Colonic mucosa (tissue), 4 donors: ENCODE measurements at regions not wholly inside any gene's neighbourhood (a gene's known extent, or its start where the extent isn't known, plus 50 kb on each side); places are given as distances from the start of the nearest gene placed in this dataset.

Experiments used
- DNase-seq: peaks from one replicate; pipeline ENCODE4 v3.0.0-alpha.2; 2020
- H3K27ac ChIP-seq: fragments of 200-600 bp; one replicate; pipeline ENCODE4 v1.8.0; 2021
- H3K27me3 ChIP-seq: fragments of 200-600 bp; one replicate; pipeline ENCODE4 v1.8.0; 2021
- H3K36me3 ChIP-seq: fragments of 200-600 bp; one replicate; pipeline ENCODE4 v1.8.0; 2021
- H3K4me1 ChIP-seq: fragments of 200-600 bp; one replicate; pipeline ENCODE4 v1.8.0; 2021; ENCODE audit warnings: mild to moderate bottlenecking
- H3K4me3 ChIP-seq: fragments of 200-600 bp; one replicate; pipeline ENCODE4 v1.8.0; 2021
- H3K9ac ChIP-seq, 2 donors: one replicate each; pipeline ENCODE4 v1.7.0; 2013; ENCODE audit warnings: control low read depth in 2 of 2, low read depth in 2 of 2, low read length in 2 of 2
- H3K9me3 ChIP-seq: fragments of 200-600 bp; one replicate; pipeline ENCODE4 v1.8.0; 2021
- intact Hi-C: fragments of 100-400 bp; cut with DNase I; formaldehyde crosslinking; loops from one replicate; pipeline ENCODE4 v1.14.1; 2022
- TF ChIP-seq, protein P1 (sequence below): fragments of 200-600 bp; IDR thresholded peaks from one replicate; pipeline ENCODE4 v1.8.0; 2022; ENCODE audit warnings: antibody characterized with exemption, mild to moderate bottlenecking
- donor health status: healthy.
- donor health status: DM: no; HTN: no; CAD: no.
- donor health status: DM: no; HTN: no; CAD: no.

GRCh38 chr4:11130195-11130970, 298.3 kb downstream of the HS3ST1 start:
- no peak overlapping the region for H3K4me3 ChIP-seq
- intact Hi-C loops = no loop called here
- H3K27ac ChIP-seq = no peak overlapping the region
- H3K9me3 ChIP-seq = no peaks in the 10 kb centered on the region
- no peaks in the 10 kb centered on the region for H3K4me1 ChIP-seq
- H3K9ac ChIP-seq = no peak overlapping the region
- TF ChIP-seq, protein P1, sequence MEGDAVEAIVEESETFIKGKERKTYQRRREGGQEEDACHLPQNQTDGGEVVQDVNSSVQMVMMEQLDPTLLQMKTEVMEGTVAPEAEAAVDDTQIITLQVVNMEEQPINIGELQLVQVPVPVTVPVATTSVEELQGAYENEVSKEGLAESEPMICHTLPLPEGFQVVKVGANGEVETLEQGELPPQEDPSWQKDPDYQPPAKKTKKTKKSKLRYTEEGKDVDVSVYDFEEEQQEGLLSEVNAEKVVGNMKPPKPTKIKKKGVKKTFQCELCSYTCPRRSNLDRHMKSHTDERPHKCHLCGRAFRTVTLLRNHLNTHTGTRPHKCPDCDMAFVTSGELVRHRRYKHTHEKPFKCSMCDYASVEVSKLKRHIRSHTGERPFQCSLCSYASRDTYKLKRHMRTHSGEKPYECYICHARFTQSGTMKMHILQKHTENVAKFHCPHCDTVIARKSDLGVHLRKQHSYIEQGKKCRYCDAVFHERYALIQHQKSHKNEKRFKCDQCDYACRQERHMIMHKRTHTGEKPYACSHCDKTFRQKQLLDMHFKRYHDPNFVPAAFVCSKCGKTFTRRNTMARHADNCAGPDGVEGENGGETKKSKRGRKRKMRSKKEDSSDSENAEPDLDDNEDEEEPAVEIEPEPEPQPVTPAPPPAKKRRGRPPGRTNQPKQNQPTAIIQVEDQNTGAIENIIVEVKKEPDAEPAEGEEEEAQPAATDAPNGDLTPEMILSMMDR = no peak
- no peaks in the 10 kb centered on the region for H3K27me3 ChIP-seq
- no peaks in the 10 kb centered on the region for H3K36me3 ChIP-seq
- no peak for DNase-seq

GRCh38 chr4:11120435-11120834, 308.3 kb downstream of the HS3ST1 start:
- no peaks in the 10 kb centered on the region for H3K36me3 ChIP-seq
- H3K9me3 ChIP-seq = no peaks in the 10 kb centered on the region
- no peaks in the 10 kb centered on the region for H3K4me1 ChIP-seq
- no peak for DNase-seq
- TF ChIP-seq, protein P1 = no peak
- no peak overlapping the region for H3K27ac ChIP-seq
- no peak overlapping the region for H3K4me3 ChIP-seq
- H3K27me3 ChIP-seq = no peaks in the 10 kb centered on the region
- intact Hi-C loops = no loop called here
- no peak overlapping the region for H3K9ac ChIP-seq

- no peak overlapping the region for H3K9ac ChIP-seq
- H3K36me3 ChIP-seq = no peaks in the 10 kb centered on the region
- no peaks in the 10 kb centered on the region for H3K27me3 ChIP-seq
- H3K9me3 ChIP-seq = no peaks in the 10 kb centered on the region
- no peak overlapping the region for H3K27ac ChIP-seq
- intact Hi-C loops = no loop called here
- TF ChIP-seq, protein P1 = no peak
- no peak for DNase-seq
- H3K4me3 ChIP-seq = no peak overlapping the region
- H3K4me1 ChIP-seq = no peaks in the 10 kb centered on the region
Measured at GRCh38 chr4:11119474-11119873, 309.2 kb downstream of the HS3ST1 start.

DNA sequence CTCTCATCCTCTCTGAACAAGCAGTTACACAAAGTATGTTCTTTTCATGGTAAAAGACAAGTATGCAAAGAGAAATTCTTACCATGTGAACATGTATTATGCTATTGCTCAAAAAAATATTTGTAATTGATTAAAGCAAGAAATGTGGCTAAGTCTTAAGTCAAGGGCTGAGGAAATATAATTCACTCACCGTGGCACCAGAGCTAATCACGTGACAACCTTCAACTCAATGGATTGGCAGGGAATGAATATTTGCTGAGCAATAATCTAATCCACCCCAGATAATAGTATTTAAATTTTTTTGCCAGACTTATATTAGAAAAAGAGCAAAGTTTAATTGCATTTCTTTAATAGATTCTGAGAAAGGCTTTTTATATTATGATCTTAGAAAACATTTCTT, 310.2 kb downstream of the HS3ST1 start:
- no peak for DNase-seq
- Histone ChIP-seq H3K27ac (no peak overlapping the region), H3K27me3 (no peaks in the 10 kb centered on the region), H3K9me3 (no peaks in the 10 kb centered on the region), H3K4me1 (no peaks in the 10 kb centered on the region), H3K4me3 (no peak overlapping the region), H3K36me3 (no peaks in the 10 kb centered on the region), H3K9ac (no peak overlapping the region)
- TF ChIP-seq, protein P1 = no peak
- intact Hi-C loops = no loop called here

- H3K4me1 ChIP-seq = no peaks in the 10 kb centered on the region
- no peak overlapping the region for H3K9ac ChIP-seq
- H3K9me3 ChIP-seq = no peaks in the 10 kb centered on the region
- TF ChIP-seq, protein P1 = no peak
- H3K27ac ChIP-seq = no peak overlapping the region
- no peaks in the 10 kb centered on the region for H3K27me3 ChIP-seq
- no peak overlapping the region for H3K4me3 ChIP-seq
- intact Hi-C loops = no loop called here
- no peak for DNase-seq
- H3K36me3 ChIP-seq = no peaks in the 10 kb centered on the region
Measured at GRCh38 chr4:11116940-11117339, 311.8 kb downstream of the HS3ST1 start.
